Endothelial cell of umbilical vein (primary cell): ENCODE measurements at regions not wholly inside any gene's neighbourhood (a gene's known extent, or its start where the extent isn't known, plus 50 kb on each side); places are given as distances from the start of the nearest gene placed in this dataset.

Experiments used
- EZH2 ChIP-seq: IDR thresholded peaks from 2 replicates; pipeline ENCODE4 v1.6.1; 2012; ENCODE audit warnings: borderline replicate concordance, low read depth, mild to moderate bottlenecking, moderate library complexity, low read length, inconsistent platforms; ENCODE audit not compliant: severe bottlenecking
- FOS ChIP-seq: IDR thresholded peaks from 2 replicates; pipeline ENCODE4 v1.6.1; 2011; ENCODE audit warnings: mild to moderate bottlenecking, low read length, moderate library complexity, borderline replicate concordance; ENCODE audit not compliant: insufficient read depth
- GATA2 ChIP-seq: IDR thresholded peaks from 2 replicates; pipeline ENCODE4 v1.7.0; 2011; ENCODE audit warnings: low read depth, mild to moderate bottlenecking, moderate library complexity, mixed read lengths, low read length; ENCODE audit not compliant: insufficient read length, insufficient read depth
- JUN ChIP-seq: IDR thresholded peaks from 2 replicates; pipeline ENCODE4 v1.6.1; 2011; ENCODE audit warnings: borderline replicate concordance, low read depth; ENCODE audit not compliant: insufficient read length, insufficient read depth
- MYC ChIP-seq: IDR thresholded peaks from one replicate; pipeline ENCODE4 v1.6.1; 2011; ENCODE audit warnings: mild to moderate bottlenecking, low read depth, low read length
- POLR2A ChIP-seq: IDR thresholded peaks from 2 replicates; pipeline ENCODE4 v1.6.1; 2012; ENCODE audit warnings: low read depth, mild to moderate bottlenecking, control low read depth, low read length
- POLR2AphosphoS5 ChIP-seq: IDR thresholded peaks from 2 replicates; pipeline ENCODE4 v1.6.1; 2012; ENCODE audit warnings: low read depth, mild to moderate bottlenecking, control low read depth, low read length, moderate library complexity; ENCODE audit not compliant: insufficient read depth
- TF ChIP-seq, protein P1 (sequence below), 2 donors: IDR thresholded peaks; 1 replicate in 1 of 2; 2 replicates in 1 of 2; pipeline ENCODE4 v1.5.1; 2011; ENCODE audit warnings: low read length in 2 of 2, mild to moderate bottlenecking in 2 of 2, moderate library complexity in 2 of 2, control low read depth in 1 of 2, inconsistent platforms in 1 of 2, low read depth in 1 of 2; ENCODE audit not compliant: insufficient read depth in 1 of 2; ENCODE audit errors: extremely low read depth in 1 of 2
- TF ChIP-seq, protein P2 (sequence below): IDR thresholded peaks from 2 replicates; pipeline ENCODE4 v1.6.1; 2011; ENCODE audit not compliant: insufficient read depth, insufficient read length

DNA sequence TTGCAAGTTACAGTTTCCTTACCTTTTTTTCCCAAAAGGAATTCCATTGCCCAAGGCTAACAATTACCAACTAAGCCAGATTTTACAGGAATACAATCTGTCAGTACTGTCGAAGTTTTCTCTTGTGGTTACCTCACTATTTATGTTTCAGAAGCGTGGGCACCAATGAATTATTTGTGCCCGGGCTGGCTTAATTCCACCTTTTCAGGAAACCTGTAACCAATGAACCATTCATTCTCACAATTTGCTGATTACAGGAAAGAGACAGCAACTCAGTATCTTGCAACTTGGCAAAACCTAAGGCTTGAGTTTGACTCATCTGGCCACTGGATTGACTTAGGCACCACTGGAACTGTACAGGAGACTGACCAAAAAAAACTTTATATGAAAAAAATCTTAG is 485.6 kb downstream of the INHBA start:
- TF ChIP-seq, protein P1, sequence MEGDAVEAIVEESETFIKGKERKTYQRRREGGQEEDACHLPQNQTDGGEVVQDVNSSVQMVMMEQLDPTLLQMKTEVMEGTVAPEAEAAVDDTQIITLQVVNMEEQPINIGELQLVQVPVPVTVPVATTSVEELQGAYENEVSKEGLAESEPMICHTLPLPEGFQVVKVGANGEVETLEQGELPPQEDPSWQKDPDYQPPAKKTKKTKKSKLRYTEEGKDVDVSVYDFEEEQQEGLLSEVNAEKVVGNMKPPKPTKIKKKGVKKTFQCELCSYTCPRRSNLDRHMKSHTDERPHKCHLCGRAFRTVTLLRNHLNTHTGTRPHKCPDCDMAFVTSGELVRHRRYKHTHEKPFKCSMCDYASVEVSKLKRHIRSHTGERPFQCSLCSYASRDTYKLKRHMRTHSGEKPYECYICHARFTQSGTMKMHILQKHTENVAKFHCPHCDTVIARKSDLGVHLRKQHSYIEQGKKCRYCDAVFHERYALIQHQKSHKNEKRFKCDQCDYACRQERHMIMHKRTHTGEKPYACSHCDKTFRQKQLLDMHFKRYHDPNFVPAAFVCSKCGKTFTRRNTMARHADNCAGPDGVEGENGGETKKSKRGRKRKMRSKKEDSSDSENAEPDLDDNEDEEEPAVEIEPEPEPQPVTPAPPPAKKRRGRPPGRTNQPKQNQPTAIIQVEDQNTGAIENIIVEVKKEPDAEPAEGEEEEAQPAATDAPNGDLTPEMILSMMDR (IDR thresholded peaks at IDR 0.05; ENCODE audit: extremely low read depth in 1 of 2, insufficient read depth in 1 of 2, low read depth in 1 of 2, low read length in 2 of 2) = no peak
- TF ChIP-seq FOS (no peak), POLR2A (no peak), EZH2 (no peak), GATA2 (no peak), POLR2AphosphoS5 (no peak), MYC (no peak), JUN (no peak)
- TF ChIP-seq, protein P2, sequence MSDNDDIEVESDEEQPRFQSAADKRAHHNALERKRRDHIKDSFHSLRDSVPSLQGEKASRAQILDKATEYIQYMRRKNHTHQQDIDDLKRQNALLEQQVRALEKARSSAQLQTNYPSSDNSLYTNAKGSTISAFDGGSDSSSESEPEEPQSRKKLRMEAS = no peak
